ENCODE measurements at regions not wholly inside any gene's neighbourhood (a gene's known extent, or its start where the extent isn't known, plus 50 kb on each side); places are given as distances from the start of the nearest gene placed in this dataset.
"Not testable (repeated sequence)": the region's sequence is repeated elsewhere in the genome, so short reads cannot be mapped to it uniquely, and the experiment has no call there.

- no peak for DNase-seq (ENCODE audit: low read depth in 3 of 3, low spot score in 2 of 3)
These were observed 95.4 kb upstream of the ADAMTS9 start for GRCh38 chr3:64783200-64783599.

- not testable (repeated sequence) for DNase-seq (ENCODE audit: low read depth in 3 of 3, low spot score in 2 of 3)
These were observed 93.1 kb upstream of the ADAMTS9 start for GRCh38 chr3:64780923-64781322.

GRCh38 chr3:64773137-64773536, 85.3 kb upstream of the ADAMTS9 start:
- DNase-seq (ENCODE audit: low read depth in 3 of 3, low spot score in 2 of 3): no peak

GRCh38 chr3:64766440-64766839, 78.6 kb upstream of the ADAMTS9 start:
- no peak for DNase-seq (ENCODE audit: low read depth in 3 of 3, low spot score in 2 of 3)

- no peak for DNase-seq (ENCODE audit: low read depth in 3 of 3, low spot score in 2 of 3)
These were observed 78.1 kb upstream of the ADAMTS9 start for GRCh38 chr3:64765947-64766346.

- DNase-seq (ENCODE audit: low read depth in 3 of 3, low spot score in 2 of 3): no peak
These were observed 76.7 kb upstream of the ADAMTS9 start for GRCh38 chr3:64764386-64764929.

GRCh38 chr3:64763980-64764379, 76.2 kb upstream of the ADAMTS9 start:
- DNase-seq (ENCODE audit: low read depth in 3 of 3, low spot score in 2 of 3): no peak

- no peak for DNase-seq (ENCODE audit: low read depth in 3 of 3, low spot score in 2 of 3)
These were observed 73.9 kb upstream of the ADAMTS9 start for GRCh38 chr3:64761729-64762128.

GRCh38 chr3:64760258-64760657, 72.5 kb upstream of the ADAMTS9 start:
- DNase-seq (ENCODE audit: low read depth in 3 of 3, low spot score in 2 of 3): no peak

- no peak for DNase-seq (ENCODE audit: low read depth in 3 of 3, low spot score in 2 of 3)
These were observed 72.0 kb upstream of the ADAMTS9 start for GRCh38 chr3:64759811-64760210.

GRCh38 chr3:64756398-64756986, 68.7 kb upstream of the ADAMTS9 start:
- DNase-seq (ENCODE audit: low read depth in 3 of 3, low spot score in 2 of 3): no peak

- no peak for DNase-seq (ENCODE audit: low read depth in 3 of 3, low spot score in 2 of 3)
These were observed 60.6 kb upstream of the ADAMTS9 start for GRCh38 chr3:64748244-64748904.

- DNase-seq (ENCODE audit: low read depth in 3 of 3, low spot score in 2 of 3): no peak
These were observed 59.9 kb upstream of the ADAMTS9 start for GRCh38 chr3:64747679-64748078.

- no peak for DNase-seq (ENCODE audit: low read depth in 3 of 3, low spot score in 2 of 3)
These were observed 56.1 kb upstream of the ADAMTS9 start for GRCh38 chr3:64743887-64744243.

- no peak for DNase-seq (ENCODE audit: low read depth in 3 of 3, low spot score in 2 of 3)
These were observed 55.5 kb upstream of the ADAMTS9 start for GRCh38 chr3:64743156-64743886.

GRCh38 chr3:64741341-64741740, 53.5 kb upstream of the ADAMTS9 start:
- DNase-seq (ENCODE audit: low read depth in 3 of 3, low spot score in 2 of 3): no peak

GRCh38 chr3:64739971-64740631, 52.3 kb upstream of the ADAMTS9 start:
- no peak for DNase-seq (ENCODE audit: low read depth in 3 of 3, low spot score in 2 of 3)
